ENCODE measurements at regions not wholly inside any gene's neighbourhood (a gene's known extent, or its start where the extent isn't known, plus 50 kb on each side); places are given as distances from the start of the nearest gene placed in this dataset.

DNA sequence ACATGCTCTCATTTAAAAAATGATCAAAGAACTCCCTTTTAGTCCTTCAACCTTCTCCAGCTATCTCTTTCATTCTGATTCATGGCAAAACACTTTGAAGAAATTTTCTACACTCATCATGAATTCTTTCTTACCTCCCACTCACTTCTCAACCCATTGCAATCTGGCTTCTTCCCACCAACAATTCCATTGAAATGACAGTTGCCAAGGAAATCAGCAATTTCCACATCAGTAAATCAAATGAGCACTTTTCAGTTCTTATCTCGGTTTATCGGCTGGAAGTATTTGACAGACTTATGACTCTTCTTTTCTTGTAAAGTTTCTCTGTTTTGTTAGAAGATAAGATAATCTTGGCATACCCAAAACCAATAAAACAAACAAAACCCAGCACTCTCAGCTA, 99.1 kb upstream of the CACNA2D1 start:
- no peak overlapping the region for H3K4me2 ChIP-seq (ENCODE audit: control insufficient read depth, insufficient read depth)
- H3K4me3 ChIP-seq, result no peak overlapping the region
- DNase-seq (ENCODE audit: low read depth, low spot score), result no peak
- no peaks in the 10 kb centered on the region for H3K79me2 ChIP-seq (ENCODE audit: control insufficient read depth, insufficient read depth, low read length)
- ChIA-PET POLR2A (no interaction called here), RAD21 (ENCODE audit: unreplicated experiment) (no interaction called here), CTCF (interaction anchor here (1.5 kb wide), 1 partner anchor 61 kb away, joined by 7 read pairs; no protein-coding TSS in a partner anchor), SMC1A (ENCODE audit: uncharacterized antibody, unreplicated experiment) (interaction anchor here (0.6 to 1.7 kb wide), 2 partner anchors 10 to 61 kb away, joined by 3 read pairs; no protein-coding TSS in a partner anchor)
- FAIRE-seq, result no peak
- no peak for TF ChIP-seq ASH2L (IDR thresholded peaks at IDR 0.05; ENCODE audit: borderline replicate concordance, low read depth)
- no peak for TF ChIP-seq ZNF217 (IDR thresholded peaks at IDR 0.05)
- TF ChIP-seq JUNB (IDR thresholded peaks at IDR 0.05), result no peak
- TF ChIP-seq BCLAF1 (IDR thresholded peaks at IDR 0.05), result no peak
- no peak for TF ChIP-seq ETV6 (conservative IDR thresholded peaks at IDR 0.05 in 1 of 2, IDR thresholded peaks at IDR 0.05 in 1 of 2; ENCODE audit: borderline replicate concordance in 1 of 2, low read depth in 1 of 2)
- no peak for TF ChIP-seq MTA3 (IDR thresholded peaks at IDR 0.05; ENCODE audit: borderline replicate concordance, low read length)
- no peak for TF ChIP-seq JUND (IDR thresholded peaks at IDR 0.05; ENCODE audit: low read depth, low read length)
- no peak for TF ChIP-seq RELA (IDR thresholded peaks at IDR 0.05; ENCODE audit: borderline replicate concordance, partially characterized antibody)
- no peak for TF ChIP-seq PAX8 (IDR thresholded peaks at IDR 0.05)
- TF ChIP-seq IKZF1 (conservative IDR thresholded peaks at IDR 0.05), result no peak
- TF ChIP-seq CBX3 (IDR thresholded peaks at IDR 0.05; ENCODE audit: borderline replicate concordance, low read depth), result no peak
- TF ChIP-seq ZNF207 (IDR thresholded peaks at IDR 0.05; ENCODE audit: borderline replicate concordance), result no peak
- TF ChIP-seq FOS (IDR thresholded peaks at IDR 0.05; ENCODE audit: borderline replicate concordance, extremely low read depth, insufficient read length), result no peak
- no peak for TF ChIP-seq ZBTB40 (IDR thresholded peaks at IDR 0.05; ENCODE audit: borderline replicate concordance)
- H2AFZ ChIP-seq (ENCODE audit: control insufficient read depth, low read depth, low read length), result no peak overlapping the region
- H3K36me3 ChIP-seq (ENCODE audit: control insufficient read depth in 2 of 2, insufficient read depth in 2 of 2, low read length in 1 of 2), result no peaks in the 10 kb centered on the region
- intact Hi-C loops (cut with micrococcal nuclease; ENCODE audit: unreplicated experiment) (no loop called here), in situ Hi-C loops (cut with MboI) (no loop called here)
- H3K9me3 ChIP-seq (replicated peaks; ENCODE audit: control insufficient read depth, insufficient read depth, low read length), result no peaks in the 10 kb centered on the region
- no peaks in the 10 kb centered on the region for H4K20me1 ChIP-seq (ENCODE audit: control insufficient read depth, insufficient read depth)
- H3K4me1 ChIP-seq (ENCODE audit: control insufficient read depth, insufficient read depth, low read length), result no peaks in the 10 kb centered on the region
- ATAC-seq, result no peak
- no peaks in the 10 kb centered on the region for H3K27me3 ChIP-seq (replicated peaks in 1 of 2; ENCODE audit: control insufficient read depth in 2 of 2, insufficient read depth in 2 of 2, low read length in 1 of 2)
- H3K9ac ChIP-seq (ENCODE audit: control insufficient read depth, insufficient read depth, low read length), result no peak overlapping the region
- H3K27ac ChIP-seq (ENCODE audit: control insufficient read depth, insufficient read depth), result no peak overlapping the region
- BruUV-seq (replicated peaks), result no TSS peak
- WGBS (ENCODE audit: insufficient coverage, insufficient replicate concordance, low lambda C conversion rate, missing lambda C conversion rate), result 0% methylated on average over 2 of the region's 2 CpGs
